ENCODE measurements at regions not wholly inside any gene's neighbourhood (a gene's known extent, or its start where the extent isn't known, plus 50 kb on each side); places are given as distances from the start of the nearest gene placed in this dataset.

DNA sequence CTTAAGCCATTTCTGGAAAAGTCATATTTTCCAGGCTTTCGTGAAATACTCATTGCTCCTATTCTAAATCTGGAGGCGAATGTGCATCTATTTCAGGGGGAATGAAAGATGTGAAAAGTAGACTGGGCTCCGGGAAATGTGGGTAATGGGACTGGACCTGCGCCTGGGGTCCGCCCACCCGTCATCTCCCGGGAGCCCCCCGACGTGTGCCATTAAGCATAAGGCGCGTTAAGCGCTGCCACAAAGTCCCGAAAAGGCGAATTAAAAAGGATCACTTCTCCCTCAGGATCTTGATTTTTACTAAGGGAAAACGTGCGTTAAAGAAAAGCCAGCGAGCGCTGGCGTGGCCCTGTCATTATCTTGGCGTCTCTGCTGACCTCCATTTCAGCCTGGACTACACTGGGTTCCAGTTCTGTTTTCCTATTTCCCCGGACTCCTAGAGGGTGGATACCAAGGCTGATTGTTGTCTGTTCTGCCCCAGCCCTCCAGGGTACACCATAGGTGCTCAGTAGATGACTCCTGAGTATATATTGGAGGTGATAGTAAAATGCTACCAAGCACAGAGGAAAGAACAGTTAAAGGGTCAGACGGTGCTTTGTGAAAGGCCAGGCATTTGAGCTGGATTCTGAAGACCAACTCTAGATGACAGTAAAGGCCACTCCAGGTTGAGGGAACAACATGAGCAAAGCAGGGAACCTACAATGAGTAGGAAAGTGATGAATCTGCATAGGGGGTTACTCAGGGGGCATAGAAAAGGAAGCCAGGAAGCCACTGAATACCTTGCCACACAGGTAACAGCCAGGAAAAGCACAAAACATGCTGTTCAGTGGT is 89.2 kb upstream of the ARID1B start:
- TF ChIP-seq, protein P1, sequence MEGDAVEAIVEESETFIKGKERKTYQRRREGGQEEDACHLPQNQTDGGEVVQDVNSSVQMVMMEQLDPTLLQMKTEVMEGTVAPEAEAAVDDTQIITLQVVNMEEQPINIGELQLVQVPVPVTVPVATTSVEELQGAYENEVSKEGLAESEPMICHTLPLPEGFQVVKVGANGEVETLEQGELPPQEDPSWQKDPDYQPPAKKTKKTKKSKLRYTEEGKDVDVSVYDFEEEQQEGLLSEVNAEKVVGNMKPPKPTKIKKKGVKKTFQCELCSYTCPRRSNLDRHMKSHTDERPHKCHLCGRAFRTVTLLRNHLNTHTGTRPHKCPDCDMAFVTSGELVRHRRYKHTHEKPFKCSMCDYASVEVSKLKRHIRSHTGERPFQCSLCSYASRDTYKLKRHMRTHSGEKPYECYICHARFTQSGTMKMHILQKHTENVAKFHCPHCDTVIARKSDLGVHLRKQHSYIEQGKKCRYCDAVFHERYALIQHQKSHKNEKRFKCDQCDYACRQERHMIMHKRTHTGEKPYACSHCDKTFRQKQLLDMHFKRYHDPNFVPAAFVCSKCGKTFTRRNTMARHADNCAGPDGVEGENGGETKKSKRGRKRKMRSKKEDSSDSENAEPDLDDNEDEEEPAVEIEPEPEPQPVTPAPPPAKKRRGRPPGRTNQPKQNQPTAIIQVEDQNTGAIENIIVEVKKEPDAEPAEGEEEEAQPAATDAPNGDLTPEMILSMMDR (IDR thresholded peaks at IDR 0.05): peak in 1 of 4 experiments; percentile 15
- TF ChIP-seq POLR2A (IDR thresholded peaks at IDR 0.05): no peak

Measured in prostate gland (tissue), 2 donors.